Karpas-422 (cell line): ENCODE measurements at regions not wholly inside any gene's neighbourhood (a gene's known extent, or its start where the extent isn't known, plus 50 kb on each side); places are given as distances from the start of the nearest gene placed in this dataset.

Experiments
- DNase-seq: peaks from one replicate; pipeline ENCODE4 v3.0.0-alpha.2; 2015
- H2AFZ ChIP-seq: fragments of 200-600 bp; sonication (generic); 2 replicates; pipeline ENCODE4 v1.6.1; 2014; ENCODE audit warnings: antibody characterized with exemption, low read length, mixed read lengths
- H3K27ac ChIP-seq: fragments of 200-600 bp; sonication (generic); 2 replicates; pipeline ENCODE4 v1.5.1; 2014; ENCODE audit warnings: mild to moderate bottlenecking, low read length, moderate library complexity
- H3K27me3 ChIP-seq: fragments of 200-600 bp; sonication (generic); 2 replicates; pipeline ENCODE4 v1.6.1; 2014; ENCODE audit warnings: low read length, mixed read lengths
- H3K36me3 ChIP-seq: fragments of 200-600 bp; sonication (generic); 2 replicates; pipeline ENCODE4 v1.6.1; 2014; ENCODE audit warnings: low read length, mixed read lengths; ENCODE audit not compliant: insufficient read depth
- H3K4me1 ChIP-seq: fragments of 200-600 bp; sonication (generic); 2 replicates; pipeline ENCODE4 v1.6.1; 2014; ENCODE audit warnings: mild to moderate bottlenecking, low read length, mixed read lengths
- H3K4me2 ChIP-seq: fragments of 200-600 bp; sonication (generic); 2 replicates; pipeline ENCODE4 v1.6.1; 2014; ENCODE audit warnings: low read length, low read depth, mild to moderate bottlenecking; ENCODE audit not compliant: poor library complexity, severe bottlenecking
- H3K4me3 ChIP-seq: fragments of 200-600 bp; sonication (generic); 2 replicates; pipeline ENCODE4 v1.5.1; 2014; ENCODE audit warnings: mild to moderate bottlenecking, antibody characterized with exemption, low read length, mixed read lengths
- H3K79me2 ChIP-seq: fragments of 200-600 bp; sonication (generic); 2 replicates; pipeline ENCODE4 v1.6.1; 2014; ENCODE audit warnings: mild to moderate bottlenecking, low read length, mixed read lengths
- H3K9ac ChIP-seq: fragments of 200-600 bp; sonication (generic); 2 replicates; pipeline ENCODE4 v1.6.0; 2014; ENCODE audit warnings: low read length
- H3K9me2 ChIP-seq: fragments of 200-600 bp; sonication (generic), shearing (Covaris generic); replicated peaks from 2 replicates; pipeline ENCODE4 v1.6.0; 2014; ENCODE audit warnings: mild to moderate bottlenecking, low read length, moderate library complexity; ENCODE audit not compliant: insufficient read depth
- H3K9me3 ChIP-seq: fragments of 300-700, 200-600 bp; sonication (generic); 2 replicates; pipeline ENCODE4 v1.6.1; 2014; ENCODE audit warnings: low read length, mixed read lengths
- H4K20me1 ChIP-seq: fragments of 200-600 bp; sonication (generic); 2 replicates; pipeline ENCODE4 v1.6.1; 2014; ENCODE audit warnings: mild to moderate bottlenecking, antibody characterized with exemption, low read length, low read depth; ENCODE audit not compliant: insufficient read depth

DNA sequence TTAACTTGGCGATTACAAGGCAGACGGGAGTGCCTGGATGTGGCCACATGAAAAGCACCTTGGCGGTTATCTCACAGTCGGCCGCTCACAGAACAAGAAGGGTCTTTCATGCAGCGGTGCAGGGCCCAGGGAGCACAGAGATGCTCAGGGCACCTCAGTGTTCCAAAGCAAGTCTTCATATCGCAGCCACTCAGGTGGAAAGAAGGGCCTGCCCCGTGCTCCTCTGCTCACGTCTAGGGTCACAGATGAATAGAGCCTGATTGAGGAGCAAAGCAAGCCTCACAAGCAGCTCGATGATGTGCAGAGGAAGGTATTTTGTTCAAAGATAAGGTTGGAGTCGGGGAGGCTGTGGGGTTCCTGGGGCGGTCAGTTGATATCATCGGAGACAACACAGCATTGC is 297.8 kb downstream of the WDR11 start:
- Histone ChIP-seq H3K79me2 (no peaks in the 10 kb centered on the region), H3K27me3 (no peaks in the 10 kb centered on the region), H3K4me3 (no peak overlapping the region), H2AFZ (no peak overlapping the region), H3K4me2 (no peak overlapping the region), H3K27ac (no peak overlapping the region), H3K36me3 (no peaks in the 10 kb centered on the region), H3K4me1 (no peaks in the 10 kb centered on the region), H3K9ac (no peak overlapping the region), H3K9me3 (no peaks in the 10 kb centered on the region), H3K9me2 (no peaks in the 10 kb centered on the region), H4K20me1 (no peaks in the 10 kb centered on the region)
- no peak for DNase-seq

DNA sequence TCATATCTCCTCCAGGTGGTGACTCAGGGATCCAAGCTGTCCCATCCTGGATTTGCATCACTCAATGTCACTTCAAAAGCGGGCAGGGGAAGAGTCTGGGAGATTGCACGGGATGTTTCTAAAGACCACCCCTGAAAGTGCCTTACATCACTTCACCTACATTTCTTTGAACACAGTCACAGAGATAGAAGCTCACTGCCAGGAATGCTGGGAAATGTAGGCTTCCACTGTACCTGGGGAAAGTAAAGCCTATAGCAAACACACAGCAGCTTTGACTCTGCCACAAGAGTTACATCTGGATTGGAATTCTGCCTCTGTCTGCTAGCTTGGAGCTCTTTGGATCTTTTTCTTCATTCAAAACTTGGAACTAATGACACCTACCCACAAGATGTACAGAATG is 300.9 kb downstream of the WDR11 start:
- H3K9me3 ChIP-seq = no peaks in the 10 kb centered on the region
- no peaks in the 10 kb centered on the region for H3K9me2 ChIP-seq
- no peaks in the 10 kb centered on the region for H3K27me3 ChIP-seq
- DNase-seq = no peak
- no peaks in the 10 kb centered on the region for H3K79me2 ChIP-seq
- H3K4me1 ChIP-seq = no peaks in the 10 kb centered on the region
- H3K4me2 ChIP-seq = no peak overlapping the region
- H3K9ac ChIP-seq = no peak overlapping the region
- H3K4me3 ChIP-seq = no peak overlapping the region
- no peak overlapping the region for H3K27ac ChIP-seq
- no peak overlapping the region for H2AFZ ChIP-seq
- H3K36me3 ChIP-seq = no peaks in the 10 kb centered on the region
- no peaks in the 10 kb centered on the region for H4K20me1 ChIP-seq

DNA sequence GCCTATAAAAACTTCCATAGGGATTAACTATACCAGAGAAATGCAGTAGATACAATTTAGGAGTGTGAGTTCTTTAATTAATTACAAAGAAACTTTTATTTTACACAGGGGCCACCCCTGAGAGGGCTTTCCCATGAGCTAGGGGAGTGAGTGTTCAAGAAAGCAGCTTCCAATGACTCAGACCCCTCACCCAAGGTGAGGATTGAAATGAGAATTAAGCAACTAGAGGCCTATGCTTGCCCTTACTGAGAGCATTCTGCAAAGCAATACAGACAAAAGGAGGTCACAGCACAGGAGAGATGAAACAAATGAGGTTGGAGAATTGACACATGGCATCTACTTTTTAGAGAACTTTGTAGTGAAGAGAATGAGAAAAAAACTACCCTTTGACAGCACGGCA is 301.8 kb downstream of the WDR11 start:
- no peak overlapping the region for H3K4me2 ChIP-seq
- H3K27ac ChIP-seq = no peak overlapping the region
- H3K4me3 ChIP-seq = no peak overlapping the region
- H2AFZ ChIP-seq = no peak overlapping the region
- H3K9me3 ChIP-seq = no peaks in the 10 kb centered on the region
- no peaks in the 10 kb centered on the region for H3K27me3 ChIP-seq
- DNase-seq = no peak
- no peaks in the 10 kb centered on the region for H3K79me2 ChIP-seq
- H3K36me3 ChIP-seq = no peaks in the 10 kb centered on the region
- no peaks in the 10 kb centered on the region for H3K9me2 ChIP-seq
- H3K9ac ChIP-seq = no peak overlapping the region
- no peaks in the 10 kb centered on the region for H4K20me1 ChIP-seq
- no peaks in the 10 kb centered on the region for H3K4me1 ChIP-seq

DNA sequence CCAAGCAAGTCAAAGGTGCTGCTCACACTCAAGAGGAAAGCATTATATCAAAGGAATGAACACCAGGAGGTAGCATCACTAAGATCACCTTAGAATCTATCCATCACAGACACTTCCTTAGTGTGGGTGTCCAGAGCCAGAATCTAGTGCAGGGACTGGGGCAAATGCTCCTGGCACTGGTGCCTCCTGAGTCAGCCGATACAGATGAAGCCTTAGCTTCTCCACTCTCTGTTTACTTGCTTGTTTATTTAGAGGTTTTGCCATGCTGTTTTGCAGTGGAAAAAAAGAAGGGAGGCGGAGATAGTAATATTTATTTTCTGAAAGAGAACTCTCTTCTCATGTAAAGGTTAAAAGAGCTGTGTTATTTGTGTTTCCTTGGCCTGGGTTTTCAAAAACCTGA is 303.1 kb downstream of the WDR11 start:
- no peak for DNase-seq

DNA sequence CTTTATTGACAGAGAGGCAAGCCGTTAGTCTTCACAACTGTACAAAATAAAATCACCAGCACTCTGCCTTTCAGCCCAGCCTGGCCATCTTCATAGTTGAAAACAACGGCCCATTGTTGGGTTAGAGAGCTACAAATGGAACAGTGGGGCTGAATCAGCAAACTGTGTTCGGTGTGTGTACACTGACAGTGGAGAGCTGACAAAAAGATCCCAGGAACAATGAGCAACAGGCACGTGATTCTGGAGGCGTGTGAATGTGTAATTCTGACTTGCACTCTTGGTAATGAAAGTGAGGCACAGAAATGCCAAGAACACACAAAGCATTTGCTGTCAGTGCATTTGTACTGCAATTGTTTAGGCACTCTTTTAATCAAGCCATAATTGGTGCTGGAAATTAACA is 303.7 kb downstream of the WDR11 start:
- Histone ChIP-seq H3K9ac (no peak overlapping the region), H3K79me2 (no peaks in the 10 kb centered on the region), H3K27ac (no peak overlapping the region), H3K4me3 (no peak overlapping the region), H3K9me3 (no peaks in the 10 kb centered on the region), H3K36me3 (no peaks in the 10 kb centered on the region), H4K20me1 (no peaks in the 10 kb centered on the region), H3K27me3 (no peaks in the 10 kb centered on the region), H3K4me1 (no peaks in the 10 kb centered on the region), H3K4me2 (no peak overlapping the region), H3K9me2 (no peaks in the 10 kb centered on the region), H2AFZ (no peak overlapping the region)
- no peak for DNase-seq

More for the DNA sequence above, 303.1 kb downstream of the WDR11 start:
- Histone ChIP-seq H3K27me3 (no peaks in the 10 kb centered on the region), H2AFZ (no peak overlapping the region), H3K4me2 (no peak overlapping the region), H3K9me3 (no peaks in the 10 kb centered on the region), H3K4me1 (no peaks in the 10 kb centered on the region), H3K27ac (no peak overlapping the region), H3K4me3 (no peak overlapping the region), H3K79me2 (no peaks in the 10 kb centered on the region), H3K9ac (no peak overlapping the region), H3K36me3 (no peaks in the 10 kb centered on the region), H3K9me2 (no peaks in the 10 kb centered on the region), H4K20me1 (no peaks in the 10 kb centered on the region)

DNA sequence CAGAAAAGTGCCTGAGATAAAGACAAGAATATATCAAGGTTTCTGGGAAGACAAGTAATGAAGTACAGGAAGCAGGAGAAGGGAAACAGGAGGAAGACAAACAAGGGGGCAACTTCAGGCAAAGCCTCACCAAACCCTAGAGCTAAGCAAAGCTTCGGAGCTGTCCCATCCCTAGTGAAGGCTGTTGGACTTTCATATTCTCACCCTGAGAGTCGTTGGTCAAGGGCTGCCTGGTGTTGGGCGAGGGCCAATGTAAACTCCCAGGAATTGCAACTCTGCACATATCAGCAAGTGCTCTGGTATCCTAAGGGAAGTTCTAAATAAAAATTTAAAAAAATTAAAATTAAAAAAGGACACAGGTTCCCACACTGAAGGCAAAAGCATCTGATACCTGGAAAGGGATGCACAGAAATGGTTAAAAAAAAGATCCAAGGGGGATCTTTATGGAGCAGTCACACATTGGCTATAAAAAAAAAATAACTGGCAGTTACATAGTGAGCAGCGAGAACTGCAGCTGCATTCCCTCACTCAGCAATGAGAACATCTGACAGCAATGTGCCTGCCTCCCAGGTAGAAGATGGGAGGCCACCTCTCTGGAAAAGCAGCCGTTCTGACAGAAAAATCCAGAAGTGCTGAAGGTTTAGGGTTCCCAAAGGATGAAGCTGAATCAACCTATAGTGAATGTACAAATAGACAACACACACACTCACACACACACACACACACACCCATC is 304.7 kb downstream of the WDR11 start:
- Histone ChIP-seq H3K4me2 (no peak overlapping the region), H3K9me3 (no peaks in the 10 kb centered on the region), H3K36me3 (no peaks in the 10 kb centered on the region), H3K27me3 (no peaks in the 10 kb centered on the region), H3K79me2 (no peaks in the 10 kb centered on the region), H3K4me3 (no peak overlapping the region), H4K20me1 (no peaks in the 10 kb centered on the region), H3K9me2 (no peaks in the 10 kb centered on the region), H3K27ac (no peak overlapping the region), H3K9ac (no peak overlapping the region), H3K4me1 (no peaks in the 10 kb centered on the region), H2AFZ (no peak overlapping the region)
- no peak for DNase-seq

DNA sequence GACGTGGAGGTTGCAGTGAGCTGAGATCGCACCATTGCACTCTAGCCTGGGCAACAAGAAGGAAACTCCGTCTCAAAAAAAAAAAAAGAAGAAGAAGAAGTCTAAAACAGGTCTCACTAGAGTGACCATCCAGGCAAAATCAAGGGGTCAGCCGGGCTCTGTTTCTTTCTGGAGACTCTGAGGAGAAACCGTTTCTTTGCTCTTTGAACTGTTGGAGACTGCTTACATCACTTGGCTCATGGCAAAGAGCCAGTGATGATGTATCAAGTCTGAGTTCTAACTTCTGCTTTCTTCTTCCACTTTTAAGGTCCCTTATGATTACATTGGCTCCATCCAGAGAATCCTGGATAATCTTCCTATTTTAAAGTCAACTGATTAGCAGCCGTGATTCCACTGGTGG is 306.8 kb downstream of the WDR11 start:
- Histone ChIP-seq H3K79me2 (no peaks in the 10 kb centered on the region), H3K36me3 (no peaks in the 10 kb centered on the region), H3K9me3 (no peaks in the 10 kb centered on the region), H3K4me1 (no peaks in the 10 kb centered on the region), H3K4me3 (no peak overlapping the region), H3K4me2 (no peak overlapping the region), H2AFZ (no peak overlapping the region), H3K9ac (no peak overlapping the region), H3K27ac (no peak overlapping the region), H3K9me2 (no peaks in the 10 kb centered on the region), H4K20me1 (no peaks in the 10 kb centered on the region), H3K27me3 (no peaks in the 10 kb centered on the region)
- DNase-seq = peak; percentile 58

DNA sequence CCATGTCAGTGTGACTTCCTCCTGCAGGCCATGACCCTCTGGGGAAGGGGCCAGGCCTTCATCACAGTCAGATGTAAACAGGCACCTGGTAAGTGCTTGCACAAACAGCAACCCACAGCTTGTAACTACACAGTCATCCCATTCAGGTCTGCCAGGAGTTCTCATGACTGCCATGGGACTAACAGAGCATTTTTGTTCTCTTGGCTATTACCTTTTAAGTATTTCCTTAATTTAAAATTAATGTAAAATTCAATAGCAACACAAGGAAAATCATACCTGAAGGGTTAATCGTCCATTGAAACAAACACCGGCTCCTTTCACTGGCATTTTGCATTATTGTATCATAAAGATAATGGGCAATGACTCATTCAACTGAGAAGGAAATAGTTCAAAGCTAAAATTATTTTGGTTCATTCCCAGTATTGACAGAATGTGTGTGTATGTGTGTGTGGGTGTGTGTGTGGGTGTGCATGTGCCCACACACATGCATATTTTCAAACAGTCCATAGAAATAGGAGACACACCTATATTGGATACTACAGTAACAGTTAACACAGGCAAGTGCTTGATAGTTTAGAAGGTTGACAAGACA is 307.9 kb downstream of the WDR11 start:
- H3K27me3 ChIP-seq = no peaks in the 10 kb centered on the region
- DNase-seq = no peak
- H3K4me2 ChIP-seq = no peak overlapping the region
- no peaks in the 10 kb centered on the region for H3K36me3 ChIP-seq
- H3K9ac ChIP-seq = no peak overlapping the region
- no peak overlapping the region for H2AFZ ChIP-seq
- H4K20me1 ChIP-seq = no peaks in the 10 kb centered on the region
- H3K9me3 ChIP-seq = no peaks in the 10 kb centered on the region
- H3K4me3 ChIP-seq = no peak overlapping the region
- H3K9me2 ChIP-seq = no peaks in the 10 kb centered on the region
- H3K79me2 ChIP-seq = no peaks in the 10 kb centered on the region
- H3K4me1 ChIP-seq = no peaks in the 10 kb centered on the region
- H3K27ac ChIP-seq = no peak overlapping the region
